Fibroblast of lung (primary cell): ENCODE measurements at regions not wholly inside any gene's neighbourhood (a gene's known extent, or its start where the extent isn't known, plus 50 kb on each side); places are given as distances from the start of the nearest gene placed in this dataset.

Experiments used
- EZH2 ChIP-seq: IDR thresholded peaks from 2 replicates; pipeline ENCODE4 v1.5.1; 2012; ENCODE audit warnings: low read length, control low read depth, mild to moderate bottlenecking; ENCODE audit errors: missing control alignments
- TF ChIP-seq, protein P1 (sequence below), 2 donors: IDR thresholded peaks in 1 of 2; conservative IDR thresholded peaks in 1 of 2; 1 replicate in 1 of 2; 2 replicates in 1 of 2; pipeline ENCODE4 v1.5.1; 2011 to 2012; ENCODE audit warnings: low read length in 2 of 2, control low read depth in 1 of 2, inconsistent platforms in 1 of 2, low read depth in 1 of 2, mild to moderate bottlenecking in 1 of 2

DNA sequence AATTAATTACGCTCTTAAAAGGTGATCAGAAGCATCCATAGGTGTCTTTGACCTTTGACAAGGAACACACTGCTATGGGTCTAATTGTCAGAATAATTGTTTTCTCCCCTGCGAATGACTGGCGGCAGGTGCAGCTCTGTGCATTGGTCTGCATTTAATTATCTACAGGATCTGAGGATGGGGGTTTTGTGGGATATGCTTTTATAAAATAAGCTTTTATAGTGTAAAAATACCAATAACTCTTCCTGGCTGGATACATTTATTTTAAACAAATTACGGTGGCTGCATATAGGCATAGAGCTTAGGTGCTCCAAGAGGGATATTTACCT is 201.6 kb upstream of the RGMA start:
- TF ChIP-seq, protein P1, sequence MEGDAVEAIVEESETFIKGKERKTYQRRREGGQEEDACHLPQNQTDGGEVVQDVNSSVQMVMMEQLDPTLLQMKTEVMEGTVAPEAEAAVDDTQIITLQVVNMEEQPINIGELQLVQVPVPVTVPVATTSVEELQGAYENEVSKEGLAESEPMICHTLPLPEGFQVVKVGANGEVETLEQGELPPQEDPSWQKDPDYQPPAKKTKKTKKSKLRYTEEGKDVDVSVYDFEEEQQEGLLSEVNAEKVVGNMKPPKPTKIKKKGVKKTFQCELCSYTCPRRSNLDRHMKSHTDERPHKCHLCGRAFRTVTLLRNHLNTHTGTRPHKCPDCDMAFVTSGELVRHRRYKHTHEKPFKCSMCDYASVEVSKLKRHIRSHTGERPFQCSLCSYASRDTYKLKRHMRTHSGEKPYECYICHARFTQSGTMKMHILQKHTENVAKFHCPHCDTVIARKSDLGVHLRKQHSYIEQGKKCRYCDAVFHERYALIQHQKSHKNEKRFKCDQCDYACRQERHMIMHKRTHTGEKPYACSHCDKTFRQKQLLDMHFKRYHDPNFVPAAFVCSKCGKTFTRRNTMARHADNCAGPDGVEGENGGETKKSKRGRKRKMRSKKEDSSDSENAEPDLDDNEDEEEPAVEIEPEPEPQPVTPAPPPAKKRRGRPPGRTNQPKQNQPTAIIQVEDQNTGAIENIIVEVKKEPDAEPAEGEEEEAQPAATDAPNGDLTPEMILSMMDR (conservative IDR thresholded peaks at IDR 0.05 in 1 of 2, IDR thresholded peaks at IDR 0.05 in 1 of 2; ENCODE audit: low read depth in 1 of 2, low read length in 2 of 2) = no peak
- no peak for TF ChIP-seq EZH2
